ENCODE measurements at regions not wholly inside any gene's neighbourhood (a gene's known extent, or its start where the extent isn't known, plus 50 kb on each side); places are given as distances from the start of the nearest gene placed in this dataset.

GRCh38 chr7:17617380-17617779 lies 318.9 kb downstream of the AHR start:
- TF ChIP-seq CTCF (IDR thresholded peaks at IDR 0.05) (no peak), EP300 (IDR thresholded peaks at IDR 0.05; ENCODE audit: low read depth) (no peak), POLR2A (IDR thresholded peaks at IDR 0.05) (no peak), POLR2AphosphoS5 (IDR thresholded peaks at IDR 0.05) (no peak)
